ENCODE measurements at regions not wholly inside any gene's neighbourhood (a gene's known extent, or its start where the extent isn't known, plus 50 kb on each side); places are given as distances from the start of the nearest gene placed in this dataset.

DNA sequence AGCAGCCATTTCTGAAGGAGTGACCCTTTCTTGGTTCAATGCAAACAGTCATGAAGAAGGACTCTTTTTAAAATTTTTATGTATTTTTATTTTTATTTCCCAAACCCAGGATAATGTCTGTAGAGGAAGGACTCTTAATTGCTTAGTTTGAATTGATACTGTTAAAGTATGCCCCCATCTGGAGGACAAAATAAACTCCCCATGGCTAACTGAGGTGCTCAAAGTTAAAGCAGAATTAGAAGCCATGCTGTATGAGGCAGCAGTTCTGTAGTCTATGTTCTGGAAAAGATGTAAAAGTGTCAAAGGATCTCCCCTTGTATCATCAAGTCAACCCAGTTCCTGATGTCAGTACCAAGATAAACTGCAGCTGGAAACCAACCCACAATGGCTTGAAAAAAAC lies 617.9 kb upstream of the GRM3 start:
- TF ChIP-seq, protein P1, sequence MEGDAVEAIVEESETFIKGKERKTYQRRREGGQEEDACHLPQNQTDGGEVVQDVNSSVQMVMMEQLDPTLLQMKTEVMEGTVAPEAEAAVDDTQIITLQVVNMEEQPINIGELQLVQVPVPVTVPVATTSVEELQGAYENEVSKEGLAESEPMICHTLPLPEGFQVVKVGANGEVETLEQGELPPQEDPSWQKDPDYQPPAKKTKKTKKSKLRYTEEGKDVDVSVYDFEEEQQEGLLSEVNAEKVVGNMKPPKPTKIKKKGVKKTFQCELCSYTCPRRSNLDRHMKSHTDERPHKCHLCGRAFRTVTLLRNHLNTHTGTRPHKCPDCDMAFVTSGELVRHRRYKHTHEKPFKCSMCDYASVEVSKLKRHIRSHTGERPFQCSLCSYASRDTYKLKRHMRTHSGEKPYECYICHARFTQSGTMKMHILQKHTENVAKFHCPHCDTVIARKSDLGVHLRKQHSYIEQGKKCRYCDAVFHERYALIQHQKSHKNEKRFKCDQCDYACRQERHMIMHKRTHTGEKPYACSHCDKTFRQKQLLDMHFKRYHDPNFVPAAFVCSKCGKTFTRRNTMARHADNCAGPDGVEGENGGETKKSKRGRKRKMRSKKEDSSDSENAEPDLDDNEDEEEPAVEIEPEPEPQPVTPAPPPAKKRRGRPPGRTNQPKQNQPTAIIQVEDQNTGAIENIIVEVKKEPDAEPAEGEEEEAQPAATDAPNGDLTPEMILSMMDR (IDR thresholded peaks at IDR 0.05) = no peak
- TF ChIP-seq POLR2A (IDR thresholded peaks at IDR 0.05) (no peak), EP300 (IDR thresholded peaks at IDR 0.05) (no peak)
